Prostate gland (tissue), 2 donors: ENCODE measurements at regions not wholly inside any gene's neighbourhood (a gene's known extent, or its start where the extent isn't known, plus 50 kb on each side); places are given as distances from the start of the nearest gene placed in this dataset.

ENCODE experiments used
- CTCF ChIP-seq, 4 experiments: fragments of 200-600 bp in 2 of 4; fragments of 450-650 bp in 2 of 4; sonication (generic) in 2 of 4; IDR thresholded peaks; 1 replicate in 3 of 4; 2 replicates in 1 of 4; pipeline ENCODE4 v1.5.1; 2016 to 2019; ENCODE audit warnings: antibody characterized with exemption in 4 of 4, mild to moderate bottlenecking in 2 of 4, moderate library complexity in 2 of 4
- POLR2A ChIP-seq: fragments of 450-650 bp; IDR thresholded peaks from one replicate; pipeline ENCODE4 v1.6.1; 2016; ENCODE audit warnings: antibody characterized with exemption, mild to moderate bottlenecking

GRCh38 chr4:179352221-179352620 is 1910.0 kb upstream of the AGA start:
- TF ChIP-seq CTCF (IDR thresholded peaks at IDR 0.05) (no peak), POLR2A (no peak)
